SK-N-MC (cell line): ENCODE measurements at regions not wholly inside any gene's neighbourhood (a gene's known extent, or its start where the extent isn't known, plus 50 kb on each side); places are given as distances from the start of the nearest gene placed in this dataset.

Experiments
- EZH2 ChIP-seq: fragments of 200-600 bp; sonication (generic); IDR thresholded peaks from one replicate; pipeline ENCODE4 v1.6.1; 2017; ENCODE audit warnings: antibody characterized with exemption
- FOXP2 ChIP-seq: optimal IDR thresholded peaks from 2 replicates; pipeline ENCODE3; 2011; ENCODE audit warnings: mild to moderate bottlenecking, moderate library complexity; ENCODE audit not compliant: insufficient read depth; ENCODE audit errors: extremely low read length, control extremely low read depth
- POLR2AphosphoS5 ChIP-seq: IDR thresholded peaks from 2 replicates; pipeline ENCODE4 v1.6.1; 2012; ENCODE audit warnings: mild to moderate bottlenecking, low read depth, low read length, borderline replicate concordance

DNA sequence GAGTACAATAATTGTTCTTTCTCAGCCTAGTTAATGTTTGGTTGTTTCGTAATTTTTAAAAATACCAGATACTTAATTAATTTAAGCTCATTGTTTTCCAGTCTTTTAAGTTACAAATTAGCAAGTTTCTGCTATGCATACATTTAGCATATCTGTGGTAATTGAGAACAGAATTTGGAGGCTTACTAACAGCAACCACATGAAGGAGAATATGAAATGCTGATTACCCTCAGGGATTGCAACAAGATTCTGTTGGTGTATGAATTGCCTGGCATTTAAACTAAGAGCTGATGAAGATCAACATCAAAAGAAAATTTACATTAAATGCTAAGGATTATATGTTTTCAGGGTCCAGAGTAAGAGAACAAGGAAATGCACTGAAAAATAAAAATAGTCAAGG lies 580.0 kb upstream of the INTU start:
- no peak for TF ChIP-seq POLR2AphosphoS5
- TF ChIP-seq EZH2: no peak
- TF ChIP-seq FOXP2: no peak
